Testis (tissue), 2 donors: ENCODE measurements at regions not wholly inside any gene's neighbourhood (a gene's known extent, or its start where the extent isn't known, plus 50 kb on each side); places are given as distances from the start of the nearest gene placed in this dataset.

Source experiments
- DNase-seq: peaks from one replicate; pipeline ENCODE4 v3.0.0-alpha.2; 2019
- H3K27ac ChIP-seq, 2 donors: fragments of 200-600 bp; sonication (generic); one replicate each; pipeline ENCODE4 v1.5.1; 2019
- H3K27me3 ChIP-seq: fragments of 200-600 bp; sonication (generic); one replicate; pipeline ENCODE4 v1.5.1; 2019
- H3K36me3 ChIP-seq: fragments of 200-600 bp; sonication (generic); one replicate; pipeline ENCODE4 v1.5.1; 2017; ENCODE audit warnings: low read depth; ENCODE audit errors: missing control alignments
- H3K4me1 ChIP-seq: fragments of 200-600 bp; sonication (generic); one replicate; pipeline ENCODE4 v1.5.1; 2019
- H3K4me3 ChIP-seq, 2 donors: fragments of 200-600 bp; sonication (generic); one replicate each; pipeline ENCODE4 v1.5.1; 2017 to 2019
- H3K9me3 ChIP-seq: fragments of 200-600 bp; sonication (generic); one replicate; pipeline ENCODE4 v1.5.1; 2017
- CTCF ChIP-seq, 3 experiments: fragments of 450-650 bp in 2 of 3; fragments of 200-600 bp in 1 of 3; sonication (generic) in 1 of 3; IDR thresholded peaks; one replicate each; pipeline ENCODE4 v1.5.1; 2016 to 2019; ENCODE audit warnings: antibody characterized with exemption in 3 of 3, mild to moderate bottlenecking in 2 of 3, moderate library complexity in 1 of 3
- POLR2A ChIP-seq: fragments of 450-650 bp; IDR thresholded peaks from one replicate; pipeline ENCODE4 v1.6.1; 2017; ENCODE audit warnings: antibody characterized with exemption, mild to moderate bottlenecking, moderate library complexity
- WGBS, 2 donors: methylation state at CpG; one replicate each; pipeline ENCODE4 v1.1.5; 2018; 5-methylcytosine and 5-hydroxymethylcytosine counted together
- intact Hi-C: fragments of 100-400 bp; cut with DNase I; formaldehyde crosslinking; loops from one replicate; pipeline ENCODE4 v1.15.1; 2023; ENCODE audit warnings: low total_unique reads

- no peak overlapping the region for H3K4me3 ChIP-seq
- no peaks in the 10 kb centered on the region for H3K9me3 ChIP-seq
- WGBS, 2 donors: 96 to 100% methylated on average over 2 of the region's 2 CpGs
- H3K27me3 ChIP-seq: no peaks in the 10 kb centered on the region
- no peak overlapping the region for H3K27ac ChIP-seq
- no peaks in the 10 kb centered on the region for H3K36me3 ChIP-seq
- TF ChIP-seq POLR2A (no peak), CTCF (IDR thresholded peaks at IDR 0.05) (no peak)
- intact Hi-C loops: no loop called here
- DNase-seq: no peak
- no peaks in the 10 kb centered on the region for H3K4me1 ChIP-seq
These were observed 86.2 kb upstream of the CNKSR3 start for GRCh38 chr6:154596701-154597100.

DNA sequence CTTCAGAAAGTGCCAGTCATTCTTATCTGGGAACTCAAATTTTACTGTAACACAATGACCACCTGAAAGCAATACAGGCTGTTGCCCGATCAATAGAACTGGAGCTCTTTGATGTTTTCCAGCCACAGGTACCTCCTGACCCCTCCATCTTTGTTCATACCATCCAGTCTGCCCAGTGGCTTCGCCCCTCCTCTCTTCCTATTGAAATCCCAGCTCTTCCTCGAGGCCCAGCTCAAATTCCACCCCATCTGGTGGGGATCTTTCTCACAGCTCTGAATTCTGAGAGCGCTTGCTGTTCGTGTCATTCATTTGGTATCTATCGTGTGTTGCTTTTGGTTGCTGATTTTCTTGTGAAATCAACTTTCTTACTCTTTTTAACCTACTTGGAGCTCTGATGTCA lies 87.9 kb upstream of the CNKSR3 start:
- Histone ChIP-seq H3K4me1 (no peaks in the 10 kb centered on the region), H3K9me3 (no peaks in the 10 kb centered on the region), H3K27ac (no peak overlapping the region), H3K36me3 (no peaks in the 10 kb centered on the region), H3K27me3 (no peaks in the 10 kb centered on the region), H3K4me3 (no peak overlapping the region)
- no peak for DNase-seq
- WGBS, 2 donors: 92 to 93% methylated on average over 6 of the region's 6 CpGs
- TF ChIP-seq CTCF (IDR thresholded peaks at IDR 0.05): no peak
- TF ChIP-seq POLR2A: no peak
- intact Hi-C loops: no loop called here

DNA sequence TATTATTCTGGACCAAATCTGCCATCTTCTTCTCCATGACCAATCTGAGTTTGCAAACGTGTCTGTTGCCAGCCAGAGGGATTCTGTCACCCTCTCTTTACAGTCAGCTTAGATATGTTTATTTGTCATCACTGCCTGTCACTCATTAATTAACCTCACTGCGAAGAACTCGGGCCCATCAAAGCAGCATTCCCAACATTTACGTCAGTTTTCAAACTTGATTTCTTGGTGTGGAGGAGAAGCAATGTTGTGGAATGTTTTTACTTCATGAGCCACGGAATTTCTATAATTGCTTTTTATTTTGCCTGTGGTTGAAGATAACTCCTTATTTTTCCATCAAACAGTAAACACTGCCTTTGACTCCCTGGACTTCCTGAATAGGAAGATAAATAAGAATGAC lies 91.8 kb upstream of the CNKSR3 start:
- Histone ChIP-seq H3K4me3 (no peak overlapping the region), H3K27ac (no peak overlapping the region)
- intact Hi-C loops: no loop called here

GRCh38 chr6:154602708-154603107 lies 92.2 kb upstream of the CNKSR3 start:
- Histone ChIP-seq H3K4me3 (no peak overlapping the region), H3K9me3 (no peaks in the 10 kb centered on the region), H3K36me3 (no peaks in the 10 kb centered on the region), H3K4me1 (no peaks in the 10 kb centered on the region), H3K27me3 (no peaks in the 10 kb centered on the region), H3K27ac (no peak overlapping the region)
- 66 to 76% methylated on average over 2 of the region's 2 CpGs for WGBS, 2 donors
- TF ChIP-seq POLR2A: no peak
- no peak for TF ChIP-seq CTCF (IDR thresholded peaks at IDR 0.05)
- DNase-seq: no peak
- intact Hi-C loops: no loop called here

More for the DNA sequence above, 91.8 kb upstream of the CNKSR3 start:
- no peaks in the 10 kb centered on the region for H3K4me1 ChIP-seq
- 73 to 87% methylated on average over 5 of the region's 5 CpGs for WGBS, 2 donors
- no peaks in the 10 kb centered on the region for H3K9me3 ChIP-seq
- no peaks in the 10 kb centered on the region for H3K27me3 ChIP-seq
- no peak for TF ChIP-seq POLR2A
- no peak for TF ChIP-seq CTCF (IDR thresholded peaks at IDR 0.05)
- DNase-seq: no peak
- no peaks in the 10 kb centered on the region for H3K36me3 ChIP-seq

DNA sequence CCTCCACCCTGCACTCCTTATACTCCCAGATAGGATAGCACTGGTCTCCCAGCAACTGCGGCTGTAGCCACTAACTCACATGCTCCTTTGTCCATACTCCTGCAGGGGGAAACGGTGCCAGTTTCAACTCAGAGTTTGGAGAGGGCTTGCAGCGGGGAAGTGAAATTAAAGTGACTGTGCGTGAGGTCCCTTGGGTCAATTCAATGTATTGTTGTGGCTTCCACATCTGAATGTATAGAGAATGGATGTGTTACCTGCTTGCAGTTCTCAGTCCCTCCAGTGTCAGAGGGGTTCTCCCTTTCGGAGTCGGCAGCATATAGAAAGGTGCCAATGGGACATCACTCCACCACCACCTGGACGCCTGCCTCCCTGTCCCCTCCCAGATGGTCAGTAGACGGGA lies 93.6 kb upstream of the CNKSR3 start:
- Histone ChIP-seq H3K4me3 (no peak overlapping the region), H3K9me3 (no peaks in the 10 kb centered on the region), H3K36me3 (no peaks in the 10 kb centered on the region), H3K27me3 (no peaks in the 10 kb centered on the region), H3K27ac (no peak overlapping the region), H3K4me1 (no peaks in the 10 kb centered on the region)
- intact Hi-C loops: no loop called here
- 85 to 90% methylated on average over 8 of the region's 8 CpGs for WGBS, 2 donors
- no peak for TF ChIP-seq CTCF (IDR thresholded peaks at IDR 0.05)
- TF ChIP-seq POLR2A: no peak
- no peak for DNase-seq
